ENCODE measurements at regions not wholly inside any gene's neighbourhood (a gene's known extent, or its start where the extent isn't known, plus 50 kb on each side); places are given as distances from the start of the nearest gene placed in this dataset.

GRCh38 chr10:36050763-36051499 is 408.8 kb upstream of the FZD8 start:
- RAD21 ChIA-PET (ENCODE audit: low non-redundant PET in 1 of 2, low total read pairs in 2 of 2, uncharacterized antibody in 2 of 2, unreplicated experiment in 2 of 2): no interaction called here
- Histone ChIP-seq H3K4me1 (ENCODE audit: control insufficient read depth in 1 of 2, insufficient read depth in 2 of 2, low read length in 2 of 2) (no peaks in the 10 kb centered on the region), H4K20me1 (ENCODE audit: insufficient read depth) (no peaks in the 10 kb centered on the region), H3K9ac (ENCODE audit: low read length) (no peak overlapping the region), H3K9me2 (ENCODE audit: insufficient read depth) (no peaks in the 10 kb centered on the region), H3K79me2 (ENCODE audit: insufficient read depth, low read length) (no peaks in the 10 kb centered on the region), H3K4me2 (ENCODE audit: low read length) (no peak overlapping the region), H3K36me3 (ENCODE audit: control insufficient read depth in 1 of 2, insufficient read depth in 2 of 2, low read length in 2 of 2) (no peaks in the 10 kb centered on the region), H3K9me3 (ENCODE audit: control insufficient read depth in 1 of 2, insufficient read depth in 1 of 2, low read depth in 1 of 2, low read length in 2 of 2) (peaks cover 5 to 33% of the 10 kb centered on the region in 2 experiments; a peak in 2 of 4 replicates), H3K27me3 (ENCODE audit: insufficient read depth, low read length) (no peaks in the 10 kb centered on the region), H3K27ac (ENCODE audit: low read depth, low read length) (no peak overlapping the region), H3K4me3 (replicated peaks in 1 of 2; ENCODE audit: low read depth in 1 of 2, low read length in 2 of 2) (no peak overlapping the region), H2AFZ (ENCODE audit: low read depth, low read length, poor library complexity, severe bottlenecking) (no peak overlapping the region)
- CTCF ChIA-PET: no interaction called here
- POLR2A ChIA-PET: no interaction called here
- intact Hi-C loops (cut with micrococcal nuclease): no loop called here
- DNase-seq (ENCODE audit: low read depth, low spot score) (no peak), ATAC-seq (no peak)
- TF ChIP-seq SRF (IDR thresholded peaks at IDR 0.05; ENCODE audit: low read depth) (no peak), TCF7L2 (IDR thresholded peaks at IDR 0.05; ENCODE audit: borderline replicate concordance, extremely low read depth, insufficient read depth, insufficient read length) (no peak), FOSL1 (IDR thresholded peaks at IDR 0.05; ENCODE audit: low read depth) (no peak), JUND (IDR thresholded peaks at IDR 0.05) (no peak), CBX3 (IDR thresholded peaks at IDR 0.05; ENCODE audit: low read depth) (no peak)
- TF ChIP-seq, protein P1, sequence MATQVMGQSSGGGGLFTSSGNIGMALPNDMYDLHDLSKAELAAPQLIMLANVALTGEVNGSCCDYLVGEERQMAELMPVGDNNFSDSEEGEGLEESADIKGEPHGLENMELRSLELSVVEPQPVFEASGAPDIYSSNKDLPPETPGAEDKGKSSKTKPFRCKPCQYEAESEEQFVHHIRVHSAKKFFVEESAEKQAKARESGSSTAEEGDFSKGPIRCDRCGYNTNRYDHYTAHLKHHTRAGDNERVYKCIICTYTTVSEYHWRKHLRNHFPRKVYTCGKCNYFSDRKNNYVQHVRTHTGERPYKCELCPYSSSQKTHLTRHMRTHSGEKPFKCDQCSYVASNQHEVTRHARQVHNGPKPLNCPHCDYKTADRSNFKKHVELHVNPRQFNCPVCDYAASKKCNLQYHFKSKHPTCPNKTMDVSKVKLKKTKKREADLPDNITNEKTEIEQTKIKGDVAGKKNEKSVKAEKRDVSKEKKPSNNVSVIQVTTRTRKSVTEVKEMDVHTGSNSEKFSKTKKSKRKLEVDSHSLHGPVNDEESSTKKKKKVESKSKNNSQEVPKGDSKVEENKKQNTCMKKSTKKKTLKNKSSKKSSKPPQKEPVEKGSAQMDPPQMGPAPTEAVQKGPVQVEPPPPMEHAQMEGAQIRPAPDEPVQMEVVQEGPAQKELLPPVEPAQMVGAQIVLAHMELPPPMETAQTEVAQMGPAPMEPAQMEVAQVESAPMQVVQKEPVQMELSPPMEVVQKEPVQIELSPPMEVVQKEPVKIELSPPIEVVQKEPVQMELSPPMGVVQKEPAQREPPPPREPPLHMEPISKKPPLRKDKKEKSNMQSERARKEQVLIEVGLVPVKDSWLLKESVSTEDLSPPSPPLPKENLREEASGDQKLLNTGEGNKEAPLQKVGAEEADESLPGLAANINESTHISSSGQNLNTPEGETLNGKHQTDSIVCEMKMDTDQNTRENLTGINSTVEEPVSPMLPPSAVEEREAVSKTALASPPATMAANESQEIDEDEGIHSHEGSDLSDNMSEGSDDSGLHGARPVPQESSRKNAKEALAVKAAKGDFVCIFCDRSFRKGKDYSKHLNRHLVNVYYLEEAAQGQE (IDR thresholded peaks at IDR 0.05; ENCODE audit: low read depth): no peak
- no TSS peak for BruUV-seq (replicated peaks)
